ENCODE measurements at regions not wholly inside any gene's neighbourhood (a gene's known extent, or its start where the extent isn't known, plus 50 kb on each side); places are given as distances from the start of the nearest gene placed in this dataset.
"Not testable (repeated sequence)": the region's sequence is repeated elsewhere in the genome, so short reads cannot be mapped to it uniquely, and the experiment has no call there.

DNA sequence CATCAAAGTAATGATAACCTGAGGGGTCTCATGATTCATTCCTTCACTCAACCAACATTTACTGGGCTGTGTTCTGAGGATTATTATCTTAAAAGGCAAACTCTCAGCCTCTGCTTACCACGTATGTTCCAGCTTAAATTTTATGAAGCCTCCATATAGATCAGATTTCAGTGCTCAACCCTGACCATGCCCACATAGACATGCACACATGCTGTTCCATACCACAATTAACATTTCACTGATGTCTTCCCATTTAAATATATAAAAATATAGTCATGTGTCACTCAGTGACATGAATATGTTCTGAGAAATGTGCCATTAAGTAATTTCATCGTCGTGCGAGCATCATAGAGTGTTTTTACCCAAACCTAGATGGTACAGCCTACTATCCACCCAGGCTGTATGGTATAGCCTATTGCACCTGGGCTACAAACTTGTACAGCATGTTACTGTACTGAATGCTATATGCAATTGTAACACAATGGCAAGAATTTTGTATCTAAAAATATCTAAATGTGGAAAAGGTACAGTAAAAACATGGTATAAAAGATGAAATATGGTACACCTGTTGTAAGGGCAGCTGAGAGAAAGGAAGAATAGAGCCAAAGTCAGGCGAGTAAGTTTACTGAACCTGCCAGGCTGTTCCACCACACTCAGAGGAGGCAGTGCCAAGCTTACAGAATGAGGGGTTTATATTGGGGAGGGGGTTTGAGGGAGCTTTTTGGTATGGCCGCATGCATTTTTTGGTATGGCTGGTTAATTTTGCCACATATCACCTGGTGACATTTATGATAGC is 134.7 kb upstream of the ETV3 start:
- DNase-seq (ENCODE audit: extremely low read depth, low read depth, low spot score) = no peak

DNA sequence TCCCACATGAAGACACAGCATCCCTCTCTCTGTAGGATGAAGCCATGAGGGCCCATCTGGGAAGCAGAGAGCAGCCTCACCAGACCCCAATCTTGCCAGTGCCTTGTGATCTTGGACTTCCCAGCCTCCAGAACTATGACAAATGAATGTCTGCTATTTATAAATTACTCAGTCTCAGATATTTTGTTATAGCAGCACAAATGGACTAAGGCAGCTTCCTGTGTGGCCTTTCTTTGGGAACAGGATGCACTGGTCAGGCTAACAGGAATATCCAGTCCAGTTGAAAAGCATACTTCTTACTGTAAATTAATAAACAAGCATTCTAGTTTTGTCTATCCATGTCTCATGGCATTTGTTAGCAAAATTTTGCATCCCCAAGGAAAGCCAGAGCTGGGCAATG is 134.1 kb upstream of the ETV3 start:
- no peak for DNase-seq (ENCODE audit: extremely low read depth, low read depth, low spot score)

DNA sequence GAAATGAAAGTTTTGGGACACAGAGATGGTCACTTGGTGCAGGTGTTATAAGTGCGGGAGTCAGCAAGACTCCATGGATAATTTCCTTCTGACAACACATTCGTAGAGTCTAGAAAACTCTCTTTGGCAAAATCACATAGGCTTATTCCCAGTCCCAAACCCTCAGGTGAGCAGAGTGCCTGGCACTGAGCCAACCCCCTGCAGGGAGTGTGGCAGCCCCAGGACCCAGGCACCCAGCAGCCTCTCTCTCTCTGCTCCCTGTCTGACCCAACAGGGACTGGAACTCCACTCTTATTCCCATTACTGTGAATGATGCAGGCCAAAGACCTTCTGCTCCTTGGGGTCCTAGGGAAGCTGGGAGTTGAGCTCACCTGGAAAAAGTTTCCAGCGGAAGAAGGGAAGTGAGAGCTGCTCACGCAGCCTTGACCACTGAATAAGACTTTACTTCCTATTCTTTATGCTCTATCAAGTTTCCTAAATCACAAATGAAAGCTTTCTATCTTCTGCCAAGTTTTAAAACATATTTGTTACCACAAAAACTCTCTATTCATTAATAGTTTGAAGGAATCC is 132.6 kb upstream of the ETV3 start:
- no peak for DNase-seq (ENCODE audit: extremely low read depth, low read depth, low spot score)

DNA sequence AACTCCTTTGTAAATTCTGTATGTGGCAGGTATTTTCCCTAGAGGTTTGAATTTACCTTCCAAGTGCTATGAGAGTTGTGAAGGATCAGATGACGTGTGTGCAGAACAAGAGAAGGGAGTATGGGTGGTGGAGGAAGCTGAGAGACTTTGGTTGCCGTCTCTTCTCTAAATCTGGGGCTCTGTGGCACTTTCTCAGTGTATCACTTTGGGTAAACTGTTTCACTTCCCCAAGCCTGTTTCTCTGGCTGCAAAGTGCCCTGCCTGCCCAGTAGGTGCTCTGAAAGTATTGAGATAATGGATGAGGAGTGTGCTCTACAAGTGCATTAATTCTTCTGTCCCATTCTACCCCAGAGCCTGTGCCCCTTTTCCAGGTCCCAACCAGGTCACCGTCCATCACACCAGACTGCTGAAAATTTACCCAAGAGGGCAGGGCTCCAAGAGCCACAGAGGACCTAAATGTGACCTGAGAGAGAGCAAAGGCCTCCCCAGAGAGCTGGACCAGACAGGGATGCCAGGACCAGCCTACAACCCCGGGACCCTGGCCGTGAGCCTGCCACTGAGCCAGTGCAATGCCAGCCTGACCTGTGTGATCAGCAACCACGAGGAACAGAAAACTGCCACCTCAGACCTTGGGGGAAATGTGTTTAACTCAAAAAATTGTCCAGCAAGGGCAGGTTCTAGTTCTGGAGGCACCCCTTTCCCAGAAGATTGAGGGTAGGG is 131.6 kb upstream of the ETV3 start:
- DNase-seq (ENCODE audit: extremely low read depth, low read depth, low spot score) = no peak

DNA sequence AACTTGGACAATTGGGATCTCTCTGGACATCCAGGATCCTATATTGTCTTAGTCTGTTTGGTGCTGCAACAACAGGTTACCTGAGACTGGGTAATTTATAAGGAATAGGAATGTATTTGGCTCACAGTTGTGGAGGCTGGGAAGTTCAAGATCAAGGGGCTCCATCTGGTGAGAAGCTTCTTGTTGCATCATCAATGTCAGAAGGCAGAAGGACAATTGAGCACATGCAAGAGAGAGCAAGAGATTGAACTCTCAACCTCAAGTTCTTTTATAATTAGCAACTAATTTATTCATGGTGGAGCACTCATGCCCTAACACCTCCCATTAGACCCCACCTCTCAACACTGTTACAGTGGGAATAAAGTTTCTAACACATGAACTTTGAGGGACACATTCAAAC is 124.7 kb upstream of the ETV3 start:
- DNase-seq (ENCODE audit: extremely low read depth, low read depth, low spot score) = no peak

DNA sequence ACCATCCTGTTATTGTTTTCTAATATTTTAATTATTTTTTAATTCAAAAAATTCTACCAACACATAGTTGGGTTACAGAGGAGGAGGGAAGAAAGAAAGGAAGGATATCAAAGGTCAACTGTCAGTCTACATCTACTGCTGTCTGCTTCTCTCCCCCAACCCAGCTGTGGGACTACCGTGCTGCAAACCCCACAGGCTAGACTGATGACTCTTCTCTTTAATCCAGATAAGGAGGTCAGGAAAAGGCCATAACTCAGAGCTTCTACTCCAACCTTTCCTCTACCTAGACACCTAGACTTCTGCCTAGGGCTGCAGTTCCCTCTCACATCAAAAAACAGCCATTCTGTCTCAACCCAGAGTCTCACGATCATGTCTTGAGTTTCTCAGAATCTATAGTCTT is 124.2 kb upstream of the ETV3 start:
- no peak for DNase-seq (ENCODE audit: extremely low read depth, low read depth, low spot score)

DNA sequence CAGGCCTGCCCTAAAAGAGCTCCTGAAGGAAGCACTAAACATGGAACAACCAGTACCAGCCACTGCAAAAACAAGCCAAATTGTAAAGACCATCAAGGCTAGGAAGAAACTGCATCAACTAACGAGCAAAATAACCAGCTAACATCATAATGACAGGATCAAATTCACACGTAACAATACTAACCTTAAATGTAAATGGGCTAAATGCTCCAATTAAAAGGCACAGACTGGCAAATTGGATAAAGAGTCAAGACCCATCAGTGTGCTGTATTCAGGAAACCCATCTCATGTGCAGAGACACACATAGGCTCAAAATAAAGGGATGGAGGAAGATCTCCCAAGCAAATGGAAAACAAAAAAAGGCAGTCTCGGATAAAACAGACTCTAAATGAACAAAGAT is 117.7 kb upstream of the ETV3 start:
- DNase-seq (ENCODE audit: extremely low read depth, low read depth, low spot score) = not testable (repeated sequence)

DNA sequence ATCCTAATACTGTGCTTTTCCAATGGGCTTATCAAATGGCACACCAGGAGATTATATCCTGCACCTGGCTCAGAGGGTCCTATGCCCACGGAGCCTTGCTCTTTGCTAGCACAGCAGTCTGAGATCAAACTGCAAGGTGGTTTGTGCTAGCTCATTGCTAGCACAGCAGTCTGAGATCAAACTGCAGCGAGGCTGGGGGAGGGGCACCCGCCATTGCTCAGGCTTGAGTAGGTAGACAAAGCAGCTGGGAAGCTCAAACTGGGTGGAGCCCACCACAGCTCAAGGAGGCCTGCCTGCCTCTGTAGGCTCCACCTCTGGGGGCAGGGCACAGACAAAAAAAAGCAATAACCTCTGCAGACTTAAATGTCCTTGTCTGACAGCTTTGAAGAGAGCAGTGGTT is 116.0 kb upstream of the ETV3 start:
- not testable (repeated sequence) for DNase-seq (ENCODE audit: extremely low read depth, low read depth, low spot score)

DNA sequence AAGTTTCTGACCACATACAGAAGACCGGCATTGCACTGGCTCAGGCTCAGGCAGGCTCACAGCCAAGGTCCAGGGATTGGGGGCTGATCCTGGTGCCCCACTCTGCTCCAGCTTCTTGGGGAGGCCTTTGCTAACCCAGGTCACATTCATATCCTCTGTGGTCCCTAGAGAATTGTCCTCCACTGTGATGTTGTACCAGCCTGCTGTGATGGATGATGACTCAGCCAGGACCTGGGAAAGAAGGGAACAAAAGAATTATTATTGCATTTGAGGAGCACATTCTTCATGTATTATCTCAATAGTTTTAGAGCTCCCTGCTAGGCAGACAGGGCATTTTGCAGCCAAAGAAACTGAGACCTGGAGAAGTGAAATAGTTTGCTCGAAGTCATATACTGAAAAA is 114.3 kb upstream of the ETV3 start:
- DNase-seq (ENCODE audit: extremely low read depth, low read depth, low spot score) = no peak

DNA sequence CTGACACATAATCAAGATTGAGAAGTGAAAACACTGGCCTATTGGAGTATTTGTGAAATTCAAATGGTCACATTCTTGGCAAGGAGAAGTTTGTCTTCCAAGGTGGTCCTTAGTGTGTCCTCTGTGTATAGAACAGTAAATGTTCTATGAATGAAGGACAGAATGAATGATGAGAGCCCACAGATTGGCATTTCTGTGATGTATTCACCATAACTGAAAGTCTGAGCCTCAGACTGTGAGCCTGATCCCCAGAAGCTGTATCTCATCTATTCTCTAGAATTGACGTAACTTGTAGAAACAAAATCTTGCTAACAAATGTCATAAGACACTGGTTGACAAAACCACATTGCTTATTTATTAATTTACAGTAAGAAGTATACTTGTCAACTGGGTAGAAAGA is 111.5 kb upstream of the ETV3 start:
- no peak for DNase-seq (ENCODE audit: extremely low read depth, low read depth, low spot score)

DNA sequence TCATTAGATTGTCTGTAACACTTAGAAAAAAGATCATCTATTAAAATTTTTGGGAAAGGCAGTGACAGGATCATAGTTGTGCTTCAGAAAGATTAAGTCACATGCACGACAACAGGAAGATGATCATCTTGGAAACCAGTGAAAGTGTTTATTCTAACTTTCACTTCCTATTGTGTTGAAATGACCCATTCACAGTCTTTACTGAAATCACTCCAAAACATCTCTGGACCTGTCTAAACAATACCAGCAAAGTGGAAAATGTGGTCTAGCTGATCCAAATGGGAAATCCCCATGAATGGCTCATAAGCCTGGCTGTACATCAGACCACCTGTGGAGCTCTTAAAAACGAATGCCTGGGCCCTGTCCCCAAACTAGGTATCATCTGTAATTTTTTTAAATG is 111.1 kb upstream of the ETV3 start:
- DNase-seq (ENCODE audit: extremely low read depth, low read depth, low spot score) = no peak

DNA sequence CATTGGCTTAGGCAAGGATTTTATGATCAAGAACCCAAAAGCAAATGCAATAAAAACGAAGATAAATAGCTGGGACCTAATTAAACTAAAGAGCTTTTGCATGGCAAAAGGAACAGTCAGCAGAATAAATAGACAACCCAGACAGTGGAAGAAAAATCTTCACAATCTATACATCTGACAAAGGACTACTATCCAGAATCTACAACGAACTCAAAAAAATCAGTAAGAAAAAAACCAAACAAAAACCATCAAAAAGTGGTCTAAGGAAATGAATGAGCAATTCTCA is 109.5 kb upstream of the ETV3 start:
- DNase-seq (ENCODE audit: extremely low read depth, low read depth, low spot score) = not testable (repeated sequence)

DNA sequence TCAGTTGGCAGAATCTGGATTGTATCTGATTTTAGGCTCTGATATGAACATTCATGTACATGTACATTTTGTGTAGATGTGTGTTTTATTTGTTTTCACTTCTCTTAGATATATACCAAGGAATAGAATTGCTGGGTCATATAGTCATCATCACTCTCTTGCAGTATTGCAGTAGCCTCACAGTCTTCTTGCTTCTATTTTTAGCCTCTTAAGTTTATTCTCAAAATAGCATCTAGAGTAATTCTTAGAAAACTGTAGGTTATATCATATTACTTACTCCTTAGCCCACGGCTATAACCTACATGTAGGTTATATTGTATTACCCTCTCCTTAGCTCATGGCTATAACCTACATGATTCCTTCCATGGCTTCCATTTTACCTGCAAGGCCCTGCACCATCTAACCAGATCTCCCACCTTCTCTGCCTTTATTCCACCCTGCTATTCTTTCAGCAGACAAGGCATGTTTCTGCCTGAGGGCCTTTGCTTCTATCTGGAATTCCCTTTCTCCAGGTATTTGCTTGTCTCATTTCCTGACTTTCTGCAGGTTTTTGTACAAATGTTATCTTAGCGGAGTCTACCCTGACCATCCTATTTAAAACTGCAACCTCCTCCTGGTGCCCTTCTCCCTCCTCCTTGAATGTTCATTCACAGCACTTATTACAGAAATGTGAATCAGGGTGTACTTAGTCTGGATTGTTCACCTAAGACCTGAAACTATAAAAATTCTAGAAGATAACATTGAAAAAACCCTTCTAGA is 109.0 kb upstream of the ETV3 start:
- DNase-seq (ENCODE audit: extremely low read depth, low read depth, low spot score) = no peak

DNA sequence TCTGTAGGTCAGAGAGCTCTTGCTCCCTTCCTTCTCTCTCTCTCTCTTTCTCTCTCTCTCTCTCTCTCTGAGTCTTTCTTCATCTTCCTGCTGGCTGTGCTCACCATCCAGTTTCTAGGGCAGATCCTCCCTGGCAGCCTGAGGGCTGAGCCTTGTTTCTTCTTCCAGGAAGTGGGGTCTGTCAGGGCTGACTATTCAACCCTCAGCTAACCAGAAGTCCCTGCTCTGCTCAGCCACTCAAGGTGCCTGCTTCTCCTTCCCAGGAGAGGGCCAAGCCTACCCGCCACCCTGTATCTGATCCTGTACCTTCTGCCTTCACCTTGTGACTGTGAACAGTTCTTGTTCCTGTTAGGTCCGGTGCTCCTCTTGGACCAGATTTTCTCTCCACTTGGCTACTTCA is 107.6 kb upstream of the ETV3 start:
- DNase-seq (ENCODE audit: extremely low read depth, low read depth, low spot score) = no peak

DNA sequence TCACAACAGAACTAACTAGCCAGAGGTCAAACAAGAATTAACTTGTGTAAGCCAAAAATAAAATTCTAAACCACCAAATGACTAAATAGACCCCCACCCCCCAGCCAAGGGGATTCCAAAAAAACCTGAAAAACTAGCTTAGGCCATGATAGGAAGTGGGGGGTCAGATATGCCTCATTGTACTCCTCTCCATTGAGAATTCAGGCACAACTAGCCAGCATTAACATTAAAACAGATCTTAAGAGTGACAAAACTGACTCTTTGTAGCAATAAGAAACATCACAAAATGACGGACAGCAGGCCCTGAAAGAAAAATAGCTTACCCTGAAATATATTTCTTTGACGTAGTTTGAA is 103.0 kb upstream of the ETV3 start:
- DNase-seq (ENCODE audit: extremely low read depth, low read depth, low spot score) = no peak

DNA sequence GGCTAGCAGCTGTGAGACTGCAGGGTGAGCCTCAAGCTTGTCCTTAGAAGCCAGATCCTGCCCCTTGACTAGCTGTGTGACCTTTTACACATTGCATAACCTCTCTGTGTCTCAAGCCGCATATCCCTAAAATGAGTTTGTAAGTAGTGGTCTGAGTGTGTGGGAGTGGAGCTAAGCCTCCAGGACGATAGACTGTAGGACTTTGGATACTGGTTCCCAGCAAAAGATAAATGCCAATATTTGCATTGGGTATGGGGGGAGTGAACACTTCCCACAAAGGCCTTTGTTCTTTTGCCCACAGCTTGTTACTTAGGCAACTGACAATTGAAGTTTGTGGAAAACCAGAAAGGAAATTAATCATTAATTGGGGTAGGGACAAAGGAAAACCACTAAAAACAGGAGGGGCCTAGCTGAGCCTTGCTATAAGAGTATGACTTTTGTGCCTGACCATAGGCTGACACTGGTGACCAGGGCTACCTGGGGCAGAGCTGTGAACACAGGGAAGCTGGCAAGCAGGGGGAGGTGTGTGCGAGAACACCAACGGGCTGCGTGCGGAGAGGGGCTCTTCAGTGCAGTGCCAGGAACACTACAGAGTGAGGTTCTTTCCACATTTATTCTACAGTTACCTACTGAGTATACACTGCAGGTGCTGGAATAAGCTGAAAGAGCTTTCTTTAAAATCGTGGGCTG is 102.4 kb upstream of the ETV3 start:
- no peak for DNase-seq (ENCODE audit: extremely low read depth, low read depth, low spot score)

DNA sequence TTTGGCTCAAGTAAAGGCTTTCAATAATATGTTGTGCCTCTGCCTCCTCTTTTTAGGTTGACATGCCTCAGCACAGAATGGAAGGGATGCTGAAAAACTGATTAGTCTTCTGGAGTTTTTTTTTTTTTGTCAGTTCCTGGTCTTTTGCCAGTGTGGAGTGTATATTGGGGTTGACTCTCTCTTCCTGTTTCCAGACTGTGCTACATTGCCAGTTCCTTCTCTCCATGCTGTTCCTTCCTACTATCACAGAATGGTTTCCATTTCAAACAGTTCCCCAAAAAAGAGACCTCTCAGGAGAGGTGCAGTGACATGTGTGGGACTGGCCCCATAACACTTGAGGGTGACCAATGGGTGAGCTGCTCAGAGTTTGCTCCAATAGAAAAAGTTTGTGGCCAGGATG is 101.7 kb upstream of the ETV3 start:
- DNase-seq (ENCODE audit: extremely low read depth, low read depth, low spot score) = no peak

DNA sequence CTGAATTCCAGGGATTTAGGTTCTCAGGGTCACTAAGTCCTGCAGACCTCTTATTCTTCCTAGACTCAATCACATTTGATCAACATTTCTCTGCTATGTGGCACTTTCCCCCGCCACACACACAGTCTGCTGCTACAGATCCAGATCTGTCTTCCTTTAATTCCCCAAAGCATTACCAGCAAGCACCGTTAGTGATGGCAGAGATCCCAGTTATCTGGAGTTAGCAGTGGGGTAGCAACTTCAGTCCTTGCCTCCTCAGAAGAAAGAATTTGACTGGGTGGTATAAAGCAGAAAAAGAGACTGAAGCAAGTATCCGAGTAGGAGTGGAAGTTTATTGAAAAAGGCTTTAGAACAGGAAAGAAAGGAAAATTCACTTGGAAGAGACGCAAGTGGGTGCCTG is 100.4 kb upstream of the ETV3 start:
- no peak for DNase-seq (ENCODE audit: extremely low read depth, low read depth, low spot score)

DNA sequence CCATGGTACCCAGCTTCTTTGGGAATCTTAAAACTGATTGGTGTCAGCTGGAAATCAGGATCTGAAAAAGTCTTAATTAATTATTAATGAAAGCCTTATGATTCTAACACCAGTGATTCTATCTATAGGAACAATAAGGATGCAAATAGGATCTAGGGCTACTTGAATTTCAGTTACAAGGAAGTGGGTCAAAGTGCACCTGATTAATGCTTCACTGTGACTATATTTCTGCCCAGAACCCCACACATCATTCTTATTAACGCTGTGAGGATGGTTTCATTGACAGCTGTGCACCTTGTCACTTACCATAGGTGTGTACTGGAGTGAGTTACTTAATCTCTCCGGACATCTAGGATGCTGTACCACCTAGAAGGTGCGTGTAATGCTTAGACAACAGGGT is 99.8 kb upstream of the ETV3 start:
- DNase-seq (ENCODE audit: extremely low read depth, low read depth, low spot score) = no peak

DNA sequence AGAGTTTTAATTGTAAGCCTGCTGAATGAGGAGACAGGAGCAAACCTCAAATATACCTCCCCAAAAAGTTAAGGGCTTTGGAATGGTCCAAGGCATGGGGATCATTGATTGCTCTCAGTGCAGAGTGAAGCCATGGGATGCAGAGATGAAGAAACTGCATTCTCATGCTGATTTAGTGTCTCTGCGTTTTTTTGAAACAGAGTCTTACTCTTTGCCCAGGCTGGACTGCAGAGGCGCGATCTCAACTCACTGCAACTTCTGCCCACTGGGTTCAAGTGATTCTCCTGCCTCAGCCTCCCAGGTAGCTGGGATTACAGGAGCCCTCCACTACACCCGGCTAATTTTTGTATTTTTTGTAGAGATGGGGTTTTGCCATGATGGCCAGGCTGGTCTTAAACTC is 99.3 kb upstream of the ETV3 start:
- DNase-seq (ENCODE audit: extremely low read depth, low read depth, low spot score) = no peak

DNA sequence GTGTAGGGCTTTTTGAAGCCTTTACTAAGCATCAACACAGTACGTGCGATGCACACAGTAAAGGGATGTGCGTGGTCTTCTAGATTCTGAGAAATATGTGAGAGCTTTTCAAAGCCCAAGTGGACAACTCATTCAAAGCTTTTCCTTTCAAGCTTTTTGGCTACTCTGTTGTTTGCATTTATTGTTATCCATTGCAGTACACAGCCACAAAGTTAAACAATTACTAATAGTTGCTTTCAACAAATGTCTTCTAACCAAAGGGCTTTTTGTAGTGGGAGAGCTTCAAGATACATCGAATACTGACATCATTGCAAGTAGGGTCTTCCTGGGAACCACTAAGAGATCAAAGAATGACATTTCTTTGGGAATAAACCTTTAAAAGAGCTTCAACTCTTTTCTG is 97.9 kb upstream of the ETV3 start:
- no peak for DNase-seq (ENCODE audit: extremely low read depth, low read depth, low spot score)
